8988T (cell line): ENCODE measurements at regions not wholly inside any gene's neighbourhood (a gene's known extent, or its start where the extent isn't known, plus 50 kb on each side); places are given as distances from the start of the nearest gene placed in this dataset.
"Not testable (repeated sequence)": the region's sequence is repeated elsewhere in the genome, so short reads cannot be mapped to it uniquely, and the experiment has no call there.

Experiments
- DNase-seq: peaks from one replicate; pipeline ENCODE4 v3.0.0; 2011

DNA sequence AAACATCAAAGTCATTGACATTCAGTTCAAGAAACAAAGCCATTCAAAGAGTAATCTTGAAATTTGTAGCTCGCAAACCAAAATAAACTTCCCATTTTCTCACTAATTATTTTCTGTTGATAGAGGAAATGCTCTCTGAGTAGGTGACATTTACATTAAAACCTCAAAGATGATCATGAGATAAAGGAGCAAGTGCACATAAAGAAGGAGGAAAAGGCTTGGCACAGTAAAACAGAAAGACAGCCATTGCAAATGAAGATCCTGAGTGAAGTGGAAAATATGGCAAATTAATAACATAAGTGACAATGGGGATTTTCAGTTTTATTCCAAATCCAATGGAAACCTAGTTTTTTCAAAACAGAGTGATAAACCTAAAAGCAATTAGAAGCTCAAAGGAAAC lies 2320.8 kb downstream of the ARAP2 start:
- no peak for DNase-seq

DNA sequence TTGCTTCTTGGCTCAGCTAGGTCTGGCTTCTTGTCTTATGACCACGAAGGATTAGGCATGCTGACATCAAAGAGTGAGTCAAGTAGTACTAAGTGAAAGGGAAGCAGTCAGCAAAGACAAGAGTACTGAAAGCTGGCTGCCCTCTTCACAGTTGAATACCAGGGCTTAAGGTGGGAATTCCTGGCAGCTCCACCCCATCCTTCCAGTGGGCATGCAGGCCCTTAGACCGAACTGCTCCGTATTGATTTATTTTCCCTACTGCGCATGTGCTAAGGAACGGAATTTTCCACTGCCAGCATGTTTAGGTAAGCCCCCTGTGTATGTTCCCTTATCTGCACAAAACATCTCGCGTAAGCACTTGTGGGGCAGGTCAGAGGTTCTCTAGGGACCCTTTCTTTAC lies 2320.1 kb downstream of the ARAP2 start:
- DNase-seq = no peak

DNA sequence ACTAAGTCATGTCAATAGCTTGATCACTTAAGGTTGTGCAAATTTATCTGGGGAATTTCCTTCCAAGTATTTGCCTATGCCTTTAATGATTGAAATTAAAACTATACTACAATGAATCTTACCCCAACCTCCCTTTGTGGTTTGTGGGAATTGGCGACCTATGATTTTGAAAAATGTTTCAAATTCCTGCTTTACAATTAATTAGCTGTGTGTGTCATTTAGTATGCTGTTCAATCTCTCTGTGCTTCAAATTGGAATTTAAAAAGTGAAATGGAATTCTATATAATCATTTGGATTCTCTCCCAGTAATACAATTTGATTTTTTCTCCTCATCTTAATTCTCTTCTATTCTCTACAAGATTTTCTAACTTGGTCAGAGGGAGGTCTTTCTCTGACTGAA lies 2319.5 kb downstream of the ARAP2 start:
- DNase-seq = no peak

DNA sequence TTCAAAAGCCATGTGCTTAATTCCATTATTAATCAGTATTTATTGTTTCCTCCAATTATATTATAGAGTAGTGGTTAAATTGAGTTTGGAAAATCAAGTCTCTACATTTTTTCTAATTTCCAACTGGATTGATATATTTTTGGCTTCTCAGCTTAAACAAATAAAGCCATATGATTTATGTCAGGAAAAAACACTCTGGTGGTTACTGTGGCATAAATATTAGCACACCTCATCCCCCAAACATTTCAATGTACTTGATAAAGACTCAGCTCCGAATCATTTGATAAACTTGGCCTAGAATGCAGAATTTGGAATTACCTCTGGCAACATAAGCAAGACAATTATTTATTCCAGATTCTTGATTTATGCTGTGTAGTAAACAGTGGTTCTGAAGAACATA lies 2313.8 kb downstream of the ARAP2 start:
- no peak for DNase-seq

DNA sequence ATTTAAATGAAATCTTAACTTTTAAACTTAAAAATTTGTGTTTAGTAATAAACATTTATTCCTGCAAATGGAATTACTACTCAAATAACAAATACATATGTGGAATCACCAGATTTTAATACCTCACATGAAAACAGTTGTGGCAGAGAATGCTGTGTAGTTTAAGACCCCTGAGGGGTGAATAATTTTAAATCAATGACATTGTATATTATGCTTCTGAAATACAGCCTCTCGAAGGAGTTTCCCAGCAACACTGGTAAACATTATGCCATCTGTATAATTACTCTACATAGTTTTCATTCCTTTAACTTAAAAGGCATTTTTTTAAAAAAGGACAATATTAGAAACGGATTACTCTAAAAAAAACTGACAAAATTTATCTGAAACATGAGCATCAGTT lies 2313.3 kb downstream of the ARAP2 start:
- DNase-seq = no peak

DNA sequence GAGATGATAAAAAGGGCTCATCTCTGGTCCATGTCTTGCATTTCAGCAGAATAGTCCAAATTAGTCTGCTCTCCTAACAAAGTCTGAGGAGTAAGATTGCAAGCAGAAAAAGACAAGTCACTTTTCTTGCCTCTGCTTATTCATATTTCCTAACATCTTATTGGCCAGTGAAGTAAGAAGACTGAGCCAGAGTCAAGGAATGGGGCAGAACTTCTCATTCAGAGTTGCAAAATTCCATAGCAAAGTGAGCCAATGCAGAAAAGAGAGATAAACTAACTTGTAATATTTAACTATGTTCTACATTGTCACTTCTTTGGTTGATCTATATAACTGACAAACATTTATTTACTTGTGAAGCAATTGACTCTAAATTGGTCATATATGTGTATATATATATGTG lies 2304.0 kb downstream of the ARAP2 start:
- no peak for DNase-seq

DNA sequence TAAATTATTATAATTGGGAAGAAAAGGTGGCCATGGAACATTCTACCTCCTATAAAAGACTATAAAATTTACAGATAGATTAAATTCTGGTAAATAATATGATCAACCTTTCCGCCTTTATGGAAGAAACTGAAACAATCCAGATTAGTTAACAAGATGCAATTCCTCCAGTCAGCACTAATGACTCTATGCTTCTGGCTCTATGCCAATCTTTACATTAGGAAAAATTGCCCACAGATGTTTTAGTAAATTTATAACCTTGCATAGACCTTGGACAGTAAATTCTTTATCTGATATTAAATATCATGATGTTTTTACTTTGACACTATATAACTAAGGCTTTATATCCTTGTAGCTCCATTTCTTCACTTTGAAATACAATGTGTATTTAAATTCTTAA lies 2302.5 kb downstream of the ARAP2 start:
- DNase-seq = no peak

DNA sequence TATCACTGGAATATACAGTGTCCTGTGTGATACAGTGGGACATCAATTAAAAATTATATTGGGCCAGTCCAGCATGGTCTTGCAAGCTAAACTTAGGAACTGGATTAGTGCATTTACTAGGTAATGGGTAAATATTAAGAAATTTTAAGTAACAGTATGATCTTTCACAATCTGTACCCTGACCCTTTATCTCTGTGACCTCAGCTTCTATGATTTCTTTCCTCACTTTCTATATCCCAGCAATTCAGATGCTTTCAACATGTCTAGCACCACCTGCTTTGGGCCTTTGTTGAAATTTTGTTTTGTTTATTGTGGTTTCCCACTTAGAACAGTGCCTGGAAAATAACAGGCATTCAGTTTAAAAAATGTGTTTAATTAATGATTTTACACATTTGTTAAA lies 2295.4 kb downstream of the ARAP2 start:
- DNase-seq = no peak

DNA sequence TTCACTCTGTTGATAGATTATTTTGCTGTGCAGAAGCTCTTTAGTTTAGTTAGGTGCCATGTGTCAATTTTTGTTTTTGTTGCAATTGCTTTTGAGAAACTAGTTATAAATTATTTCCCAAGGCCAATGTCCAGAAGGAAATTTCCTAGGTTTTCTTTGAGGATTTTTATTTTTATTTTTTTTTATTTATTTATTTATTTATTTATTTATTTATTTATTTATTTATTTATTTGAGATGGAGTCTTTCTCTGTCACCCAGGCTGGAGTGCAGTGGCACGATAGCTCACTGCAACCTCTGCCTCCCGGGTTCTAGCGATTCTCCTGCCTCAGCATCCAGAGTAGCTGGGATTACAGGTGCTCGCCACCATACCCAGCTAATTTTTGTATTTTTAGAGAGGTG lies 2290.5 kb downstream of the ARAP2 start:
- DNase-seq = not testable (repeated sequence)

DNA sequence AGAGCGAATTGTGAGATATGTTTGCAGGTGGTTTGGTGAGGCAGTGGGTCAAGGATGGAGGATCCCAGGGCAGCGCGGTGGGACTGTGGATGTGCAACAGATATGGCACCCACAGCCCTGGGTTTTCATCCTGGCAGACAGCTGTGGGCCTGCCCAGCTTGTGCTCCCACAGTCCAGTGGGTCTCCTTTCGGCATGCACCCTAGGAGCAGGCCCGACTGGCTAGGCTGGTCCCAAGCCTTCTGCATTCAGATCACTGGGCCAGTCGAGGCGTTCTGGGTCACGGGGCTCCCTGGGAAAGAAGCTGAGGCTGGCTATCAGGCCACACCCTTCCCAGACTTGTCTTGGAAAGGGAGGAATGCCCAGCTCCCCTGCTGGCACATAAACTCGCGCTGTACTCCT lies 2289.6 kb downstream of the ARAP2 start:
- DNase-seq = no peak

DNA sequence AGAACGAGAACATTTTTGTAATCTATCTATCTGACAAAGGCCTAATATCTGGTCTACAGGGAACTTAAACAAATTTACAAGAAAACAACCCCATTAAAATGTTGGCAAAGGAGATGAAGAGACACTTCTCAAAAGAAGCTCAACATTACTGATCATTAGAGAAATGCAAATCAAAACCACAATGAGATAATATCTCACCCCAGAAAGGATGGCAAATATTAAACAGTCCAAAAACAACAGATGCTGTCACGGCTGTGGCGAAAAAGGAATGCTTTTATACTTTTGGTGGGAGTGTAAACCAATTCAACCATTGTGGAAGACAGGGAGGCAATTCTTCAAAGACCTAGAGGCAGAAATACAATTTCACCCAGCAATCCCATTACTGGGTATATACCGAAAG lies 2284.8 kb downstream of the ARAP2 start:
- no peak for DNase-seq

DNA sequence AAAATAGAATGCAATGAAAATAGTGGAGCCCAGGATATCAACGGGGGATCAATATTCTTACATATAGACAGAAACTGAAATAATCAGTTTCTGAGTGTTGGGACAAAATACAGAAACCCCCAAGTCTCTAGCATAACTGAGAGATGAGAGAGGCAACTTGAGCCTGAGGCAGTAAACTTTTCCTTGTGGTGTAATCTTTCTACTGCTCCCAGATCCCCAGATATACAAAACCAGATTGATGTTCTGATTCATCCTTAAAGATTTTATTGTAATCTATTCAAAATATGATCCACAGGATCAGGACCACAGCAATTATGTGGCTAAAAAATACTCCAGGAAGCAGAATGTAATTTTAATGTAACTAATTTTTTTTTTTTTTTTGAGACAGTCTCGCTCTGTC lies 2282.6 kb downstream of the ARAP2 start:
- DNase-seq = no peak

DNA sequence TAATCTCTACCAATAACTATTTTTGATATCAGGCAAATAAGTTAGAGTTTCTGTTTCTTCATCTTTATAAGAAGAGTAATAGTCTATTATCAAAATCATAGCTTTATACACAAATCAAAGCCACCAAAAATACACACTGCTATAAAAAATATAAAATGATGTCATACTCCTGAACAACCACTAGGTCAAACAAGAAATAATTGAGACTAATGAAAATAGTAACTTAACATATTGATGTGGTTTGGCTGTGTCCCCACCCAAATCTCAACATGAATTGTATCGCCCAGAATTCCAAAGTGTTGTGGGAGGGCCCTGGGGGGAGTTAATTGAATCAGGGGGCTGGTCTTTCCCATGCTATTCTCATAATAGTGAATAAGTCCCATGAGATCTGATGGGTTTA lies 2277.5 kb downstream of the ARAP2 start:
- no peak for DNase-seq

DNA sequence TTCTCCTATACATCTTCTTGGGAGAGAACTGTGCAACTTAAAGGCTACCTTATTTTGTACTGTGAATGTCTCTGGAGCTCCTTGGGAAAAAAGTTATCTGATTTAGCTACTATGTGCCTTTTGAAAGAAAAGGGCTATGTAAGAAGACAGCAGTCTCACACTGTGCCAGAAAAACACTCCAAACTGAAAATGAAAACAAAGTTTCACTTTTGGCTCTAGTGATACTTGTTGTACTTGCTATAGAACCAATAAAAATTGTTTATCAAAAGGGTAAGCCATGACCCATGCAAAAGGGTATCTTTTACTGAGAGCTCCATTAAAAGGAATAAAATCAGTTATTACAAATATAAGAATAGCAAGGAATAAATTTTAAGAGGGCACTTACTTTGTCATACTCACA lies 2270.0 kb downstream of the ARAP2 start:
- no peak for DNase-seq

DNA sequence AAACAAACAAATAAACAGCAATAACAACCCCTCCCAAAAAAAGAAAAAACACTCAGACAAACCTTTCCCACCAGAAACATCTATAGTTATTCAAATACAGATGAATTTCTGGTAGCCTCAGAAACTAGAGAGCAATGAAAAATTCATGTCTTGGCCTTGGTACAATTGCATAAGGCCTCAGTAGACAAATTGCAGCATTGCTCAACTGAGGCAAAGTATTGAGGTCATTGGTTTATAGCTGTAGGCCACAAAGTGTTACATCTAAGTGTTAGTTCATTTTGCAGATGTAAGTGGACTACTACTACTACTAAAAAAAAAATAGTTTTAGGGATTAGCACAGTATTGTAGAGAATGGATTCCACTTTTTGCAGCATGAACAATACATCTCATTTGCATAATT lies 2268.3 kb downstream of the ARAP2 start:
- DNase-seq = no peak

DNA sequence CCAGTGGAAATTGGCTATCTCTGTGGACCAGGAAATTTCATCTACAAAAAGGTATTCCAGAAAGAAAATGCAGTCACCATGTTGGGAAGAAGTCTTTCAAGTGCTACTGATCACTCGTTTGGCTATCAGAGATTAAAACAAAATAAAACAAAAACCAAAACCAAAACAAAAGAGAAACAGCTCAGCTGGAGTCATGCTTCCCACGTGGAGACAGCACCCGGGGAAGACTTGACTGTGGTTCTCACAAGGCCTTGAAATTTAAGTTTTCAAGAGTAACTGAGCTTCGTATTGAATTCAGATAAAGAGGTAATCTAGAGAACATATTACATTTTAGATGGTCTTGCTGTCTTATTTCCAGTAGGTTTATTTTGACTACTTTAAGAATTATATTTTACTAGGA lies 2264.5 kb downstream of the ARAP2 start:
- DNase-seq = not testable (repeated sequence)

DNA sequence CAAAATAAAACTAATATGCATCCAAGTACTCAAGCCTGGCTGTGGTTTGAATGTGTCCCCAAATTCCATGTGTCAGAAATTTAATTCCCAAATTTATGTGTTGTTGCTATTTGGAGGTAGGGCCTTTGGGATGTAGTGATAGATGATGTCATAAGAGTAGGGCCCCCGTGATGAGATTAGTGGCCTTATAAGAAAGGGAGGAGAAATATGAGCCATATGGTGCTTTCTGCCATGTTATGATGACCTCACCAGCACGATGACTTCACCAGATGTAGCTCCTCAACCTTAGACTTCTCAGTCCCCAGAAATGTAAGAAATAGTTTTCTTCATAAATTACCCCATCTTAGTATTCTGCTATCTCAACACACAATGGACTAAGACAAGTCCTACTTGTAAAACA lies 2264.0 kb downstream of the ARAP2 start:
- DNase-seq = no peak

DNA sequence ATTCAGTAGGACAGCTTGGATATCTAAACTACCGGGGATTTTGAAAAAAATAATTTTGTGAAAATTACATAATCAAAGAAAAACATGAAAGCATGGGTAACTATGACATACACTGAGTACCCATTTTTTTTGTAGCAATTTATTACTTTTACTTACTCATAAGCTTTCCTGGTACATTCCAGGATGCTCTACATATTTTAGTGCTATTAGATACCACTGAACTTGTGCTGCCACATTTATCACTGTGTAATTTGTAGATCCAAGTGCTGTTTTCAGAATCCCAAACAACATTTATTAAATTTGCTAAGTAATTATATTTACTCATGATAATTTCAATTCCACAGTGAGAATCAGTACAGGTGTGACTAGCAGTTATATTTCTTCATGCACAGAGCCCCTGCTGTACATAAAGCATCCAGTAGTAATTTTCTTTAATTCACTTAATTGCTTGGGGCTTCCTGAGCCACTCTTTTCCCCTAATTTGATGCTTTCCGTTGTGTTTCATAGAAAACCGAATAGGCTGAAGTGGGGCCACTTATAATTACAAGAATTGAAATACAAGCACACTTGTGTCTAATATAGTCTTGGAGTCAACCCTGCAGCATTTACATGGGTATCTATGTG lies 2254.4 kb downstream of the ARAP2 start:
- DNase-seq = no peak

DNA sequence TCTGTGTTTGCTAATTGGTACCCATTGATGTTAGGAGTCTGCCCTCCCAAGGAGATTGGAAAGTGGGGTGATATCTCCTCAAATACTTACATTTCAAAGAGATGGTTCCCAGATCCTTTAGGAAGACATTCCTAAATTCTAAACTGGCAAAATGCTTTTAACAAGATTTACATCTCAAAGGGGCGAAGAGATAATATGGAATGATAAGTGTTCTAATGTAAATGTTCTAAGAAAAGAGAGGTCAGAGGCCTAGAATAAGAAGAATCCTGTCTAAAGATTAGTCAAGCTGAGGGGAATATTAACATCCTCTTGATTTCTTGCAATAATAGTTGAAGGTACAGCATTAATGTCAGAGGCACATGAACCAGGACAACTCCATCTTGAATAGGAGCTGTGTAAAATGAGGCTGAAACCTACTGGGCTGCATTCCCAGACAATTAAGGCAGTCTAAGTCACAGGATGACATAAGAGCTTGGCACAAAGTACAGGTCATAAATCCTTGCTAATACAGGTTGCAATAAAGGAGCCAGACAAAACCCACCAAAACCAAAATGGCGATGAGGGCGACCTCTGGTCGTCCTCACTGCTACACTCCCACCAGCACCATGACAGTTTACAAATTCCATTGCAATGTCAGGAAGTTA lies 2248.1 kb downstream of the ARAP2 start:
- DNase-seq = no peak

DNA sequence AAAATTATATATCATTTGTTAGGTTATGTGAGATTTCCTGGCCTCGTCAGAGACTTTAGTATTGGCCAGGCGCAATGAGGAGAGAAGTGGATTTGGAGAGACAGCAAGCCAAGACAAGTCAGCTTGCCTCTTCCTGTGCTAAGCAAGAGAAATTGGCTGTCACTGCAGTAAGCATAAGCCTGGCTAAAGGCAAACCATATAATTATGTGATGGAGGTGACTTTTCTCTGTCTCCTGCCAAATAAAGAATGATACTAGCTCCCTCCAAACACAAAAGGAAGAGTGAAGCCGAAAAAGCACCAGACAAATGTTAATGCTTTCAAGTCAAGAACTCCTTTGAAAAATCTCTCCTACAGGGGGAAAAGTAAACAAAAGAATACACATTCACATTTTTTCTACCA lies 2246.0 kb downstream of the ARAP2 start:
- no peak for DNase-seq

DNA sequence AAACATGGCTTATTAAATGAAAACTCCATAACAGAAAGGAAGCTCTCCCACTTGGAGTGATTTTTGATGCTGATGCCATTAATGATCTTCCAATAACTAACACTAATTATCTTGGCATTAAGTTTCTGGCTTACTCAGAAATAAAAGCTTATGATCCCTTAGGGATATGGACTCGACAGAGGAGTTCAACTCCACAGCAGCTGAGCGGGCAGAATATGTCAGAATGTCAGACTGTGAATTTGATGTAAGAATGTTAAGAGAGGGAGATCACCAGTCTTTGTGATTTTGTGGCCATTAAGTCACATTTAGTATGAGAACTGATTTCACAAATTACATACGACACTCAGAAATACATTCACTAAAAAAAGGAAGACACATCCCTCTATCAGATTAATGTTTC lies 2244.0 kb downstream of the ARAP2 start:
- DNase-seq = no peak

DNA sequence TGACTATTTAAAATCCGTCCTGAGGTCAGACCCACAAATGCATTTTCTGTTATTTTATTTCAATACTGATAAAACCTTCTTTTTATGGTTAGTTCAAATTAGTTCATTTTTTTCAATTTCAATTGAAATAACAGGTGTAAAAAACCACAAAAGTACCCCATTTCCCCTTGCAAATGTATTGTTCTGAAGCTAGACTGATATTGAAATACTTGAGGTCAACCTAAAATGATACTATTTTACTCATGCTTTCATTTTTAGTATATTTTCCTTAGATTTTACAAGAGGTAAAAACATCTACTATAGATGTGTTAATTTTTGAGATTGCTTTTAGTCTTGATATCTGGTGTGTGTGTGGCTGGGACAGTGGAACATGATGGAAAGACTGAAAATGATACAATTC lies 2237.8 kb downstream of the ARAP2 start:
- not testable (repeated sequence) for DNase-seq

DNA sequence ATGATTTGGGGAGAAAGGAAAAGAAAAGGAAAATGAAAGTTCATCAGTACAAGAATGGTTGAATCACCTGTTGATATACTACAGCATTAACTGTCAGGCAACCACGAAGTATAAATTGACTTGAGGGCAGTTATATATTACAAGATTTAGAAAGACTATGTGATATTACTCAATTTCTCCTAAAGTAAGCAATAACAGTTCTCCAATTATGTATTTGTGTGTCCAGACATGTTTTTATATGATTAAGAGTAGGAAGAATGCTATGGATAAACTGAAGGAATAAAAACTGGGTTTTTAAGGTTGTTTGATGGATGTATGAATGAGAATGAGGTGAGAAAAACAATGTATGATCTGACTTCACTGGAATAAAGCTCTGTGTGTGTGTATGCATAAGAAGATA lies 2234.4 kb downstream of the ARAP2 start:
- DNase-seq = no peak

DNA sequence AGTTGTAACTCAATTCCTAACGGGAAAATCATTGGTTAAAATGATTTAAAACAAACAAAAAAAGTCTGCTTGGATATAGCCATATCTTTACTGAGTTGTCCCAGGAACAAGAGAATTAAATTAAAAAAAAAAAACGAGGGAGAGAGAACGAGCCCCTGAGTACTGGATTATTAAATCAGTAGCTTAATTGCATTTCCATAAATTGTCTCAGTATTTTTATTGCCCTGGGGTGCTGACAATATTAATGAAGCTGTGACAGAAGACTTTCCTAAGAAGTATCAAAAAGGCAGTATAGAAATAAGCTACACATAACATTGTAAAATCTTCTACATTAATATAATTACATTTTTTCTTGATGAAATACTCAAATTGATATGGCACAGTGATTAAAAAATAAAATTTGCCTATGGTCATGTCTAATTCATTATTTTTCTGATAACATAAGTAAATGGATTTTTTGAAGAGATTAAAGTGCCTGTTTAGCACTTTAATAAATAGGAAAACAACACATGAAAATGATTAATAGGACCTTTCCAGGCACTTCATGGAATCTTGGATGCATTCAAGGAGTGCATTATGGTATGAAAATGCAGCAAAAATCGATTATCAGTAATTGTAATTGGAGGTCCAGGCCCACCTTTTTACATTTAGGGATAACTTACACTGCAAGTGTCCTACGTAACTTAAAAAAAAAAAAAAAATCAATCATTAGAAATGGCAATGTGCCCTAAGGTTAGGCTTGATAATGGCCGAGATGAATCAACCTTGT lies 2233.4 kb downstream of the ARAP2 start:
- DNase-seq = no peak

DNA sequence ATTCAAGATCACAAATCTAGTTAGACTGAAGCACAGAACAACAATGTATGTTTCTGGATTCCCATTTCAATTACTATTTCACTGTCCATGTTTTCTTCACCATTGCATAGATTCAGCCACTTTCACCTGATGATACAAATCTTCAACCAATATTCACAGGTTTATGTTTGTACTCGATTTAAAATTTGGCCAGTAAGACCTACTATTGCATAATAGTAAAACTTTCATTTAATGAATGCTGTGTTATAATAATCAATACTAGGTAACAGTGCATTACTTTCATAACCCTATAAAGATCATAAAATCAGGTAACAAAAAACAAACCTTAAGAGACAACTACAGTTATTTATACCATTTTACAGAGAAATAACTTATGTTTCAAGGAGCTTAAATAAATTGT lies 2209.1 kb downstream of the ARAP2 start:
- DNase-seq = no peak
